MCF 10A (cell line): ENCODE measurements at regions not wholly inside any gene's neighbourhood (a gene's known extent, or its start where the extent isn't known, plus 50 kb on each side); places are given as distances from the start of the nearest gene placed in this dataset.

Source experiments
- BruUV-seq: library from RNA; stranded (reverse); fragments of 400-500 nt; replicated peaks from 2 replicates; lab custom pipeline; 2021; lab: Mats Ljungman, UMichigan
- CTCF ChIA-PET: fragments of 300-600 bp; sonication (Branson Sonifier 250); formaldehyde crosslinking; extraction: SDS; loops from one replicate; lab custom pipeline; 2021; ENCODE audit warnings: antibody characterized with exemption, inconsistent platforms; lab: Yijun Ruan, JAX
- POLR2A ChIA-PET: fragments of 300-600, 350-650 bp; sonication (Branson Sonifier 250); formaldehyde crosslinking; extraction: SDS; loops from one replicate; lab custom pipeline; 2020; ENCODE audit warnings: antibody characterized with exemption, inconsistent platforms; lab: Yijun Ruan, JAX
- DNase-seq: peaks from one replicate; pipeline ENCODE4 v3.0.0-alpha.2; 2018; ENCODE audit not compliant: unreplicated experiment
- H3K27ac Mint-ChIP-seq: one replicate; pipeline ENCODE4 v1.8.0; 2022; ENCODE audit warnings: mild to moderate bottlenecking, low read depth, mixed read lengths; ENCODE audit not compliant: unreplicated experiment
- H3K27me3 Mint-ChIP-seq: one replicate; pipeline ENCODE4 v1.8.0; 2022; ENCODE audit warnings: mixed read lengths; ENCODE audit not compliant: insufficient read depth, unreplicated experiment
- H3K36me3 Mint-ChIP-seq: one replicate; pipeline ENCODE4 v1.8.0; 2022; ENCODE audit warnings: mild to moderate bottlenecking, moderate library complexity, mixed read lengths; ENCODE audit not compliant: insufficient read depth, unreplicated experiment
- H3K4me1 Mint-ChIP-seq: one replicate; pipeline ENCODE4 v1.8.0; 2022; ENCODE audit warnings: mixed read lengths; ENCODE audit not compliant: insufficient read depth, unreplicated experiment
- H3K4me3 Mint-ChIP-seq: one replicate; pipeline ENCODE4 v1.8.0; 2022; ENCODE audit warnings: mild to moderate bottlenecking, moderate library complexity, mixed read lengths; ENCODE audit not compliant: unreplicated experiment
- H3K9me3 Mint-ChIP-seq: one replicate; pipeline ENCODE4 v1.8.0; 2022; ENCODE audit warnings: mixed read lengths; ENCODE audit not compliant: unreplicated experiment
- CTCF ChIP-seq: fragments of 200-600 bp; IDR thresholded peaks from one replicate; pipeline ENCODE4 v1.8.0; 2022; ENCODE audit warnings: antibody characterized with exemption, mild to moderate bottlenecking; ENCODE audit not compliant: unreplicated experiment
- intact Hi-C: fragments of 100-400 bp; cut with micrococcal nuclease; formaldehyde crosslinking; loops from 2 replicates; pipeline ENCODE4 v1.14.1; 2022

- Mint-ChIP-seq H3K4me3 (no peak overlapping the region), H3K9me3 (no peaks in the 10 kb centered on the region), H3K27me3 (no peaks in the 10 kb centered on the region), H3K4me1 (peaks cover 8% of the 10 kb centered on the region), H3K27ac (no peak overlapping the region), H3K36me3 (peaks cover 6% of the 10 kb centered on the region)
- no peak for TF ChIP-seq CTCF
- ChIA-PET CTCF (no interaction called here), POLR2A (no interaction called here)
- no peak for DNase-seq
- BruUV-seq: no TSS peak
- intact Hi-C loops: no loop called here
These were observed 744.7 kb upstream of the CXADR start for GRCh38 chr21:16768096-16768495.

DNA sequence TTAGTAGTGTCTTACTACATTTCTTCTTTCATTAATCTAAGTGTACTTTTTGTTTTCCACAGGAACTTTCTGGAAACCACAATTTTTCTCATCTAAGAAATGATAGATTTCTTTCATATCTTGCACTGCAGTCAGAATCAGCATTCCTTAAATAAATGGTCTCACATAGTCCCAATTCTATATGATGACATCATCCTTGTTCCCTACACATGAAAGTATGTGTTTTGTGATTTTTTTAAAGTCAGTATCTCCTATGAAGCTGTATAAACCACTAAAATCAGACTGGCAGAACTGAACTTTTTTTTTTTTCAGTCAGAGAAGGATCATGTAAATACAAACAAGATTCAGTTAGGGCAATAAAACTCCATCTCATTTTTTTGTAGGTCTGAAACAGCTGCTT lies 742.6 kb upstream of the CXADR start:
- TF ChIP-seq CTCF: no peak
- POLR2A ChIA-PET: no interaction called here
- CTCF ChIA-PET: no interaction called here
- BruUV-seq: no TSS peak
- Mint-ChIP-seq H3K9me3 (no peaks in the 10 kb centered on the region), H3K4me1 (peaks cover 13% of the 10 kb centered on the region), H3K27ac (no peak overlapping the region), H3K27me3 (no peaks in the 10 kb centered on the region), H3K4me3 (no peak overlapping the region), H3K36me3 (no peaks in the 10 kb centered on the region)
- intact Hi-C loops: no loop called here
- DNase-seq: no peak

GRCh38 chr21:16773206-16773605 lies 739.6 kb upstream of the CXADR start:
- Mint-ChIP-seq H3K27me3 (no peaks in the 10 kb centered on the region), H3K27ac (no peak overlapping the region), H3K4me1 (peaks cover 13% of the 10 kb centered on the region), H3K36me3 (no peaks in the 10 kb centered on the region), H3K4me3 (no peak overlapping the region), H3K9me3 (no peaks in the 10 kb centered on the region)
- intact Hi-C loops: no loop called here
- TF ChIP-seq CTCF: no peak
- BruUV-seq: no TSS peak
- ChIA-PET CTCF (no interaction called here), POLR2A (no interaction called here)
- no peak for DNase-seq

GRCh38 chr21:16775076-16775475 lies 737.8 kb upstream of the CXADR start:
- intact Hi-C loops: no loop called here
- Mint-ChIP-seq H3K27ac (no peak overlapping the region), H3K36me3 (no peaks in the 10 kb centered on the region), H3K9me3 (no peaks in the 10 kb centered on the region), H3K4me3 (no peak overlapping the region), H3K27me3 (no peaks in the 10 kb centered on the region), H3K4me1 (peaks cover 13% of the 10 kb centered on the region)
- no peak for TF ChIP-seq CTCF
- ChIA-PET POLR2A (no interaction called here), CTCF (no interaction called here)
- BruUV-seq: no TSS peak
- DNase-seq: no peak
